BJ (cell line): ENCODE measurements at regions not wholly inside any gene's neighbourhood (a gene's known extent, or its start where the extent isn't known, plus 50 kb on each side); places are given as distances from the start of the nearest gene placed in this dataset.

Experiments
- CTCF ChIA-PET: fragments of 350-600 bp; formaldehyde crosslinking; extraction: SDS; loops from one replicate; lab custom pipeline; 2021; ENCODE audit warnings: antibody characterized with exemption, inconsistent platforms; lab: Yijun Ruan, JAX
- POLR2A ChIA-PET: fragments of 300-600 bp; sonication (Branson Sonifier 250); formaldehyde crosslinking; extraction: SDS; loops from one replicate; lab custom pipeline; 2021; ENCODE audit warnings: antibody characterized with exemption; lab: Charles Lee
- DNase-seq: peaks from one replicate; pipeline ENCODE4 v3.0.0-alpha.2; 2011; ENCODE audit warnings: low read depth
- H3K27me3 ChIP-seq: 2 replicates; pipeline ENCODE4 v1.6.0; 2011; ENCODE audit warnings: low read length; ENCODE audit not compliant: control insufficient read depth, insufficient read depth
- H3K36me3 ChIP-seq: 2 replicates; pipeline ENCODE4 v1.5.1; 2011; ENCODE audit warnings: low read length; ENCODE audit not compliant: control insufficient read depth, insufficient read depth
- H3K4me3 ChIP-seq: 2 replicates; pipeline ENCODE4 v1.5.1; 2011; ENCODE audit warnings: low read depth, mild to moderate bottlenecking, control low read depth, low read length
- CTCF ChIP-seq: IDR thresholded peaks from 2 replicates; pipeline ENCODE4 v1.5.1; 2011; ENCODE audit warnings: low read depth, mild to moderate bottlenecking, control low read depth, inconsistent platforms, low read length, moderate library complexity; ENCODE audit not compliant: insufficient read depth

DNA sequence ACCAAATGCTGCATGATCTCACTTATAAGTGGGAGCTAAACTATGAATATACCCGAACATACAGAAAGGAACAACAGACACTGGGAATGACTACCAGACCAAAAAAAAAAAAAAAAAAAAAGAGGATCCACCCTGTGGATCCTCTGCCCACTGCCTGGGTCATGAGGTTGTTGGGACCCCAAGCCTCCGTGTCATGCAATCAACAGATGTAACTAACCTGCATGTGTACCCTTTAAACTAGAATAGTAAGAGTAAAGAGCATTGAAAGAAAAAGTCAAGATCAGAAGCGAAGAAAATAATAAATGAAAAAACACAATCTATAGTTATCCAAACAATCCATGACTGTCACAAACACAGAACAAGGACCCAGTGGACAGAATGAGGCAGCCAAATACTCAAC is 109.5 kb upstream of the TOP3B start:
- ChIA-PET POLR2A (no interaction called here), CTCF (no interaction called here)
- TF ChIP-seq CTCF: no peak

GRCh38 chr22:22091400-22091878 is 108.9 kb upstream of the TOP3B start:
- ChIA-PET POLR2A (no interaction called here), CTCF (no interaction called here)
- Histone ChIP-seq H3K36me3 (no peaks in the 10 kb centered on the region), H3K4me3 (no peak overlapping the region), H3K27me3 (peaks cover 4% of the 10 kb centered on the region)
- no peak for TF ChIP-seq CTCF
- DNase-seq: no peak

More for the DNA sequence above, 109.5 kb upstream of the TOP3B start:
- peaks cover 4% of the 10 kb centered on the region for H3K27me3 ChIP-seq
- DNase-seq: no peak
- H3K4me3 ChIP-seq: no peak overlapping the region
- H3K36me3 ChIP-seq: no peaks in the 10 kb centered on the region

- DNase-seq: no peak
- ChIA-PET CTCF (no interaction called here), POLR2A (no interaction called here)
- H3K4me3 ChIP-seq: no peak overlapping the region
- H3K27me3 ChIP-seq: peaks cover 4% of the 10 kb centered on the region
- no peak for TF ChIP-seq CTCF
- H3K36me3 ChIP-seq: no peaks in the 10 kb centered on the region
Observed at GRCh38 chr22:22090650-22091399, 108.2 kb upstream of the TOP3B start.

- peaks cover 3% of the 10 kb centered on the region; the same call in 1 of the 2 replicates for H3K27me3 ChIP-seq
- no peaks in the 10 kb centered on the region for H3K36me3 ChIP-seq
- ChIA-PET CTCF (interaction anchor here (0.8 kb wide), 1 partner anchor 20 kb away, joined by 3 read pairs; no protein-coding TSS in a partner anchor), POLR2A (no interaction called here)
- no peak for TF ChIP-seq CTCF
- no peak overlapping the region for H3K4me3 ChIP-seq
- DNase-seq: no peak
Observed at GRCh38 chr22:22089459-22090308, 107.1 kb upstream of the TOP3B start.

DNA sequence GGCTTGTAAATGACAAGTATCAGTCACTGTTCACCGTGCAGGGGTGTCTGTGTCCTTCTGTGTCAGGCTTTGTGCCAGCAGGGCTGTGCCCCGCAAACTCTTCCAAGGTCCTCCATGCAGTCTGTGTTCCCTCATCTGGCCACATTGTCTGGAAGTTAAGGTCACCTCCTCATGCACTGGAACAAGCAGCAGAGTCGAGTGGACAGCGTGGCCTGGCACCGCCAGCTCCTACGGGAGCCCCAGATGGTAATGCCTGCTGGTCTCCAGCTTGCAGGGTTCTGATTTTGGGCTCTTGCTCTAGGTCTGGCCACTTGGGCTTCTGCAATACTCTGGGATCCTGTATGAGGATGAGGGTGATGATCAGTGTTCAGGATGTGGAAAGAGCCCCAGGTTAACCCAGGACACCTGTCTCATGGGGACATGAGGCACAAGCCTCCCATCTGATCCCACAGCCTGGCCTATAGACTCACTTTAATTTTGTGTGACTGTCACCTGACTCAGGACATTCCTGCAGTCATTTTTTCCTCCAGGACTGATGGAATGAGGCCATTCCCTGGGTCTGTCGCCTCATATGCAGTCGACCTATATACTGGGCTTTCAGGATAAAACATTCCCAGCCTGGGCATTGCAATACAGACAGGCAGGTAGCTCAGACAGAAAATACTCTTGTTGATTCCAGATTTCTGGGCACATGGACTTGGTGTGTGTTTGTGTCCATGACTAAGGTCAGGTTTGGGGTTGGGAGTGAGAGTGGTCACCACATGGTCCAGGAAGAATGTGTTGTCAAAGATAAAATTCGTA is 106.3 kb upstream of the TOP3B start:
- no peak for TF ChIP-seq CTCF
- H3K4me3 ChIP-seq: no peak overlapping the region
- no peak for DNase-seq
- POLR2A ChIA-PET: no interaction called here
- H3K36me3 ChIP-seq: no peaks in the 10 kb centered on the region
- H3K27me3 ChIP-seq: peaks cover 3% of the 10 kb centered on the region; the same call in 1 of the 2 replicates
- CTCF ChIA-PET: interaction anchor here (0.8 kb wide), 1 partner anchor 21 kb away, joined by 3 read pairs; no protein-coding TSS in a partner anchor
